Erythroblast (primary cell): ENCODE measurements at regions not wholly inside any gene's neighbourhood (a gene's known extent, or its start where the extent isn't known, plus 50 kb on each side); places are given as distances from the start of the nearest gene placed in this dataset.

Experiments
- GATA1 ChIP-seq: IDR thresholded peaks from 2 replicates; pipeline ENCODE4 v1.6.1; 2011; ENCODE audit warnings: low read depth, mild to moderate bottlenecking, control low read depth, low read length, moderate library complexity
- POLR2A ChIP-seq: IDR thresholded peaks from 2 replicates; pipeline ENCODE4 v1.6.1; 2011; ENCODE audit warnings: mild to moderate bottlenecking, low read length

DNA sequence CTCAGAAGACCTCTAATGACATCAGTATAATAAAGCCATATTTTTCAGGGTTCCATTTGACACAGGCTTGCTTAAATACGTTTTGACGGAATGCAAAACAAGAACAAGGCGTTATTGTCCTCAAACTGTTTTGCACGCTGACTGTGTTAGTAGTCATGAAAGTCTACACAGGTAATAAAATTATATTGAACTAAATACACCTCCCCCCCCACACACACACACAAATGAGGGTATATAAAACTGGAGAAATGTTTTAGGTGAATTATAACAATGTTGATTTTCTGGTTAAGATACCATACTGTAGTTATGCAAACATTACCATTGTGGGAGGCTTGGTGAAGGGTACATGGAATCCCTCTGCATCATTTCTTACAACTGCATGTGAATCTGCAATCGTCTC, 257.1 kb upstream of the ARRDC4 start:
- TF ChIP-seq POLR2A (no peak), GATA1 (no peak)
